ENCODE measurements at regions not wholly inside any gene's neighbourhood (a gene's known extent, or its start where the extent isn't known, plus 50 kb on each side); places are given as distances from the start of the nearest gene placed in this dataset.

DNA sequence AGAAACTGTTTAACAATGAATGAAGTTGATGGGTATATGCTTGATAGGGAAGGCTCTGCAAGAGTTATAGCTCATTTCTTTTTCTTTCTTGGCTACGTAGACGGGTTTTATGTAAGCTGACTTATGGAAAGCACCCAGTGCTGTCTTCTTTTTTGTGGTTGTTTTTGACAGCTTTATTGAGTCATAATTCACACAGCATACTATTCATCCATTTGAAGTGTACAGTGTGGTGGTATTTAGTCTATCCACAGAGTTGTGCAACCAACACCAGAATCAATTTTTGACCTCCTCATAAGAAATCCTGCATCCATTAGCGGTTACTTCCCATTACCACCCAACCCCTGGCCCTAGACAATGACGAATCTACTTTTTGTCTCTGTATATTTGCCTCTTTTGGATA, 240.6 kb upstream of the KIAA1217 start:
- Histone ChIP-seq H4K20me1 (ENCODE audit: control insufficient read depth, extremely low read depth, insufficient read depth, low read length) (no peaks in the 10 kb centered on the region), H3K79me2 (ENCODE audit: control insufficient read depth, insufficient read depth, low read length) (no peaks in the 10 kb centered on the region), H3K4me2 (ENCODE audit: extremely low read depth, insufficient read depth, low read length) (no peak overlapping the region), H3K27me3 (ENCODE audit: control insufficient read depth, insufficient read depth, low read length) (no peaks in the 10 kb centered on the region), H3K9ac (ENCODE audit: insufficient read depth, low read length) (no peak overlapping the region), H3K4me1 (ENCODE audit: control insufficient read depth, extremely low read depth, insufficient read depth, low read length) (no peaks in the 10 kb centered on the region), H3K27ac (ENCODE audit: insufficient read depth, low read length) (no peak overlapping the region), H3K9me3 (ENCODE audit: control insufficient read depth, insufficient read depth, low read depth, low read length) (no peaks in the 10 kb centered on the region), H3K36me3 (ENCODE audit: control insufficient read depth, insufficient read depth, low read length) (no peaks in the 10 kb centered on the region), H3K4me3 (replicated peaks in 1 of 4; ENCODE audit: control extremely low read depth in 1 of 4, insufficient read depth in 1 of 4, low read depth in 3 of 4, low read length in 4 of 4) (no peak overlapping the region), H2AFZ (ENCODE audit: low read length) (no peak overlapping the region)
- peak in 1 of 2 donors; percentile 0 for DNase-seq (ENCODE audit: low read depth in 2 of 2)
- TF ChIP-seq, protein P1, sequence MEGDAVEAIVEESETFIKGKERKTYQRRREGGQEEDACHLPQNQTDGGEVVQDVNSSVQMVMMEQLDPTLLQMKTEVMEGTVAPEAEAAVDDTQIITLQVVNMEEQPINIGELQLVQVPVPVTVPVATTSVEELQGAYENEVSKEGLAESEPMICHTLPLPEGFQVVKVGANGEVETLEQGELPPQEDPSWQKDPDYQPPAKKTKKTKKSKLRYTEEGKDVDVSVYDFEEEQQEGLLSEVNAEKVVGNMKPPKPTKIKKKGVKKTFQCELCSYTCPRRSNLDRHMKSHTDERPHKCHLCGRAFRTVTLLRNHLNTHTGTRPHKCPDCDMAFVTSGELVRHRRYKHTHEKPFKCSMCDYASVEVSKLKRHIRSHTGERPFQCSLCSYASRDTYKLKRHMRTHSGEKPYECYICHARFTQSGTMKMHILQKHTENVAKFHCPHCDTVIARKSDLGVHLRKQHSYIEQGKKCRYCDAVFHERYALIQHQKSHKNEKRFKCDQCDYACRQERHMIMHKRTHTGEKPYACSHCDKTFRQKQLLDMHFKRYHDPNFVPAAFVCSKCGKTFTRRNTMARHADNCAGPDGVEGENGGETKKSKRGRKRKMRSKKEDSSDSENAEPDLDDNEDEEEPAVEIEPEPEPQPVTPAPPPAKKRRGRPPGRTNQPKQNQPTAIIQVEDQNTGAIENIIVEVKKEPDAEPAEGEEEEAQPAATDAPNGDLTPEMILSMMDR (conservative IDR thresholded peaks at IDR 0.05 in 1 of 2, IDR thresholded peaks at IDR 0.05 in 1 of 2; ENCODE audit: low read depth in 1 of 2, low read length in 2 of 2), result no peak
- TF ChIP-seq EZH2 (IDR thresholded peaks at IDR 0.05; ENCODE audit: low read length, missing control alignments), result no peak

DNA sequence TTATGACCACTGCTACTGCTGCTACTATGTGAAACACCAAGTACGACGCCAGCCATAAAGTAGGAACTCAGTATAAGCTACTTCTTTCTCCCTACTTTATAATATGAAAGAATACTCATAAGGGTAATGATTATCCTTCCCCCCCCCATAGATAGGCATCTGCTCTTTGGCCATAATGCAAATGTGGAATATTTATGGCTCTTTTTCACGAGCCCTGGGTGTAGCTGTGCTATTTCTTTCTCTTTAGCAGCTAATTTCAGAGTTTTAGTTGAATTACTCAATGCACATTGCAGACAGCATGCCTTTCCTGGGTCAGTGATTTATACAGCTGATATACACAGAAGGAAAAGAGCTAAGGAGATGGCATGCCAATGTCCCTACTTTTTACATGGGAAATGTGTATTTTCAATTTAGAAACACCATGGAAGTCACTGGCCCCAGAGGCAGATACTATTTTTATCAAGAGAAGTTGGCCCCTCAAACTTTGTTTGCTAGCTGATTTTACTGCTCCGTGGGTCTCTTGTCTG, 234.1 kb upstream of the KIAA1217 start:
- H3K36me3 ChIP-seq (ENCODE audit: control insufficient read depth, insufficient read depth, low read length), result no peaks in the 10 kb centered on the region
- no peaks in the 10 kb centered on the region for H3K4me1 ChIP-seq (ENCODE audit: control insufficient read depth, extremely low read depth, insufficient read depth, low read length)
- H2AFZ ChIP-seq (ENCODE audit: low read length), result no peak overlapping the region
- H3K79me2 ChIP-seq (ENCODE audit: control insufficient read depth, insufficient read depth, low read length), result no peaks in the 10 kb centered on the region
- H3K4me3 ChIP-seq (replicated peaks in 1 of 4; ENCODE audit: control extremely low read depth in 1 of 4, insufficient read depth in 1 of 4, low read depth in 3 of 4, low read length in 4 of 4), result no peak overlapping the region
- no peak for DNase-seq (ENCODE audit: low read depth in 2 of 2)
- H4K20me1 ChIP-seq (ENCODE audit: control insufficient read depth, extremely low read depth, insufficient read depth, low read length), result no peaks in the 10 kb centered on the region
- TF ChIP-seq EZH2 (IDR thresholded peaks at IDR 0.05; ENCODE audit: low read length, missing control alignments), result no peak
- TF ChIP-seq, protein P1 (conservative IDR thresholded peaks at IDR 0.05 in 1 of 2, IDR thresholded peaks at IDR 0.05 in 1 of 2; ENCODE audit: low read depth in 1 of 2, low read length in 2 of 2), result no peak
- H3K4me2 ChIP-seq (ENCODE audit: extremely low read depth, insufficient read depth, low read length), result no peak overlapping the region
- H3K9ac ChIP-seq (ENCODE audit: insufficient read depth, low read length), result no peak overlapping the region
- no peaks in the 10 kb centered on the region for H3K27me3 ChIP-seq (ENCODE audit: control insufficient read depth, insufficient read depth, low read length)
- H3K9me3 ChIP-seq (ENCODE audit: control insufficient read depth, insufficient read depth, low read depth, low read length), result no peaks in the 10 kb centered on the region
- no peak overlapping the region for H3K27ac ChIP-seq (ENCODE audit: insufficient read depth, low read length)

DNA sequence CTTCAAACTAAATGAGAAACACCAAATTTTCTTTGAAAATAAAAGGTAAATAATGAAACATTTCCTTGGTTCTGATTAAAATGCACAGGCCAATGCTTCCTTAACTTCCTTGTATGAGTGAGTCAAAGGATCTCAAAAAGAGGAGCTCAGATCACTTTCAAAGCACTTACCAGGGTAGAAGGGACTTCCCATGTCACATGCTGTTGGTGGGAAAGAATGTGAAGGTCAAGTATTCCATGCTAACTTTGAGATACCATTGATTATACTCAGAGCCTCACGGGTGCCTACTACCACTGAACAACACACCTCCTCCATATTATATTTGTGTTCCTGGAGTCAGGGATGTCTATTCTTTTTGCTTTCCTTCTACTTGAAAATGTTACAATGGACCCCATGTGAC, 233.5 kb upstream of the KIAA1217 start:
- no peak overlapping the region for H3K9ac ChIP-seq (ENCODE audit: insufficient read depth, low read length)
- H3K79me2 ChIP-seq (ENCODE audit: control insufficient read depth, insufficient read depth, low read length), result no peaks in the 10 kb centered on the region
- no peak for DNase-seq (ENCODE audit: low read depth in 2 of 2)
- no peak for TF ChIP-seq EZH2 (IDR thresholded peaks at IDR 0.05; ENCODE audit: low read length, missing control alignments)
- TF ChIP-seq, protein P1 (conservative IDR thresholded peaks at IDR 0.05 in 1 of 2, IDR thresholded peaks at IDR 0.05 in 1 of 2; ENCODE audit: low read depth in 1 of 2, low read length in 2 of 2), result no peak
- H3K27ac ChIP-seq (ENCODE audit: insufficient read depth, low read length), result no peak overlapping the region
- no peaks in the 10 kb centered on the region for H3K9me3 ChIP-seq (ENCODE audit: control insufficient read depth, insufficient read depth, low read depth, low read length)
- H3K4me2 ChIP-seq (ENCODE audit: extremely low read depth, insufficient read depth, low read length), result no peak overlapping the region
- H3K27me3 ChIP-seq (ENCODE audit: control insufficient read depth, insufficient read depth, low read length), result no peaks in the 10 kb centered on the region
- H3K4me3 ChIP-seq (replicated peaks in 1 of 4; ENCODE audit: control extremely low read depth in 1 of 4, insufficient read depth in 1 of 4, low read depth in 3 of 4, low read length in 4 of 4), result no peak overlapping the region
- H3K4me1 ChIP-seq (ENCODE audit: control insufficient read depth, extremely low read depth, insufficient read depth, low read length), result no peaks in the 10 kb centered on the region
- no peaks in the 10 kb centered on the region for H4K20me1 ChIP-seq (ENCODE audit: control insufficient read depth, extremely low read depth, insufficient read depth, low read length)
- no peak overlapping the region for H2AFZ ChIP-seq (ENCODE audit: low read length)
- no peaks in the 10 kb centered on the region for H3K36me3 ChIP-seq (ENCODE audit: control insufficient read depth, insufficient read depth, low read length)
